ENCODE measurements at regions not wholly inside any gene's neighbourhood (a gene's known extent, or its start where the extent isn't known, plus 50 kb on each side); places are given as distances from the start of the nearest gene placed in this dataset.

DNA sequence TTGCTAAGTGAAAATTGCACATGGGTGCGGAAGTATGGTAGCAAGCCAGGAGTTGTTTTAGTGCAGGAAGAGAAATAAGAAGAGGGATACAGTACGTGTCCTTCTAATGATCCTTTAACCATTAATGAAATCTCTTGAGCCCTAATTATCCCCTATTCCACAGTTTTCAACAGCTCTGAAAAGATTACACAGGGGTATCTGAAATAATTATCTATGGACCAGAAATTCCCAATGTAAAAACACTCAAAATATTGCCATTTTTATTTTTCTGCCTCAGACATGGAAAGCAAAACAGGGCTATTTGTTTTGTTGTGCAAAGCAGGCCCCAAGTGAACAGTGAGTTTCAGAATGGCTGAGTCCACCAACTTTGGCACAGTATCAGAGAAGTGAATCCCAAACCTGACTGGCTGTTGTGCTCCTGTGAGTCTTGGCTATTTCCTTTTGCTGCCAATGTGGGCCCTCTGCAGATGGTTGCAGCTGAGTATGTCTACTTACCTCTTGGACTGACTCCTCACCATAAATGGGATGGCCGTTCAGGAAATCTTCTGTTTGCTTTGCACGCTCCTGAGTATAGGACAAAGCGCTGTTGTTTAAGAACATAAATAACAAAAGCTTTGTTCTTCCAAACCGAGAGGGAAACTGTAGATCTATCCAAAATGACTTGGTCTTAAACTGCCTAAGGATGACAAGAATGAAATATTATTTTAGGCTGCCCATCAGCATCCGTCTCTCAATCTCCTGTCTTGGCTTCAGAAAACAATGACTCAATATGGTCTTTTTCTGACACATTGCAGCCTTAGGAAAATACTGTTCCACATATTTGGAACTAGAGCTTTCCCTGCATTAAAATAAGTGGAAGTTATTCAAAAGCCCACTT lies 204.1 kb downstream of the DEPDC1B start:
- TF ChIP-seq, protein P1, sequence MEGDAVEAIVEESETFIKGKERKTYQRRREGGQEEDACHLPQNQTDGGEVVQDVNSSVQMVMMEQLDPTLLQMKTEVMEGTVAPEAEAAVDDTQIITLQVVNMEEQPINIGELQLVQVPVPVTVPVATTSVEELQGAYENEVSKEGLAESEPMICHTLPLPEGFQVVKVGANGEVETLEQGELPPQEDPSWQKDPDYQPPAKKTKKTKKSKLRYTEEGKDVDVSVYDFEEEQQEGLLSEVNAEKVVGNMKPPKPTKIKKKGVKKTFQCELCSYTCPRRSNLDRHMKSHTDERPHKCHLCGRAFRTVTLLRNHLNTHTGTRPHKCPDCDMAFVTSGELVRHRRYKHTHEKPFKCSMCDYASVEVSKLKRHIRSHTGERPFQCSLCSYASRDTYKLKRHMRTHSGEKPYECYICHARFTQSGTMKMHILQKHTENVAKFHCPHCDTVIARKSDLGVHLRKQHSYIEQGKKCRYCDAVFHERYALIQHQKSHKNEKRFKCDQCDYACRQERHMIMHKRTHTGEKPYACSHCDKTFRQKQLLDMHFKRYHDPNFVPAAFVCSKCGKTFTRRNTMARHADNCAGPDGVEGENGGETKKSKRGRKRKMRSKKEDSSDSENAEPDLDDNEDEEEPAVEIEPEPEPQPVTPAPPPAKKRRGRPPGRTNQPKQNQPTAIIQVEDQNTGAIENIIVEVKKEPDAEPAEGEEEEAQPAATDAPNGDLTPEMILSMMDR (IDR thresholded peaks at IDR 0.05 in 2 of 3, conservative IDR thresholded peaks at IDR 0.05 in 1 of 3; ENCODE audit: control insufficient read depth in 2 of 3, extremely low read depth in 1 of 3, insufficient read depth in 1 of 3, low read depth in 3 of 3, low read length in 3 of 3) = no peak
- no peak for TF ChIP-seq HCFC1 (IDR thresholded peaks at IDR 0.05; ENCODE audit: low read length)
- TF ChIP-seq, protein P2, sequence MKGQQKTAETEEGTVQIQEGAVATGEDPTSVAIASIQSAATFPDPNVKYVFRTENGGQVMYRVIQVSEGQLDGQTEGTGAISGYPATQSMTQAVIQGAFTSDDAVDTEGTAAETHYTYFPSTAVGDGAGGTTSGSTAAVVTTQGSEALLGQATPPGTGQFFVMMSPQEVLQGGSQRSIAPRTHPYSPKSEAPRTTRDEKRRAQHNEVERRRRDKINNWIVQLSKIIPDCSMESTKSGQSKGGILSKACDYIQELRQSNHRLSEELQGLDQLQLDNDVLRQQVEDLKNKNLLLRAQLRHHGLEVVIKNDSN (IDR thresholded peaks at IDR 0.05; ENCODE audit: borderline replicate concordance, extremely low read length, insufficient read depth, low read depth, low read length) = no peak
- TF ChIP-seq YY1 (IDR thresholded peaks at IDR 0.05; ENCODE audit: low read depth, low read length) = no peak
- no peak for TF ChIP-seq POLR2AphosphoS2 (IDR thresholded peaks at IDR 0.05; ENCODE audit: low read depth, low read length)
- TF ChIP-seq EZH2 (IDR thresholded peaks at IDR 0.05; ENCODE audit: borderline replicate concordance, control insufficient read depth, low read depth, low read length) = no peak
- TF ChIP-seq TCF12 (IDR thresholded peaks at IDR 0.05; ENCODE audit: low read depth, low read length) = no peak
- no peak for TF ChIP-seq ZNF384 (IDR thresholded peaks at IDR 0.05; ENCODE audit: borderline replicate concordance, low read depth, low read length)
- no peak for TF ChIP-seq TARDBP (IDR thresholded peaks at IDR 0.05; ENCODE audit: borderline replicate concordance)
